AG08395 (cell line): ENCODE measurements at regions not wholly inside any gene's neighbourhood (a gene's known extent, or its start where the extent isn't known, plus 50 kb on each side); places are given as distances from the start of the nearest gene placed in this dataset.

Source experiments
- DNase-seq: peaks from one replicate; pipeline ENCODE4 v3.0.0; 2012; ENCODE audit warnings: mixed read lengths, low spot score

- DNase-seq: no peak
Observed at GRCh38 chr1:80894921-80895320, 905.8 kb upstream of the ADGRL2 start.

GRCh38 chr1:80893115-80893514, 907.6 kb upstream of the ADGRL2 start:
- DNase-seq: no peak

- peak; percentile 2 for DNase-seq
Observed at GRCh38 chr1:80892539-80892938, 908.2 kb upstream of the ADGRL2 start.

GRCh38 chr1:80891871-80892270, 908.9 kb upstream of the ADGRL2 start:
- DNase-seq: no peak

GRCh38 chr1:80882553-80882952, 918.2 kb upstream of the ADGRL2 start:
- peak; percentile 4 for DNase-seq

- DNase-seq: no peak
Observed at GRCh38 chr1:80878343-80878742, 922.4 kb upstream of the ADGRL2 start.

- DNase-seq: no peak
Observed at GRCh38 chr1:80876035-80876434, 924.7 kb upstream of the ADGRL2 start.

- no peak for DNase-seq
Observed at GRCh38 chr1:80869299-80869698, 931.4 kb upstream of the ADGRL2 start.

- DNase-seq: no peak
Observed at GRCh38 chr1:80847904-80848303, 952.8 kb upstream of the ADGRL2 start.

- no peak for DNase-seq
Observed at GRCh38 chr1:80846966-80847365, 953.8 kb upstream of the ADGRL2 start.

GRCh38 chr1:80842796-80843195, 957.9 kb upstream of the ADGRL2 start:
- no peak for DNase-seq

GRCh38 chr1:80841261-80841660, 959.5 kb upstream of the ADGRL2 start:
- no peak for DNase-seq

GRCh38 chr1:80837066-80837465, 963.7 kb upstream of the ADGRL2 start:
- no peak for DNase-seq

- DNase-seq: no peak
Observed at GRCh38 chr1:80836505-80836904, 964.2 kb upstream of the ADGRL2 start.

GRCh38 chr1:80827666-80828065, 973.1 kb upstream of the ADGRL2 start:
- DNase-seq: no peak

- no peak for DNase-seq
Observed at GRCh38 chr1:80825067-80825466, 975.7 kb upstream of the ADGRL2 start.

GRCh38 chr1:80818211-80818610, 982.5 kb upstream of the ADGRL2 start:
- no peak for DNase-seq

- no peak for DNase-seq
Observed at GRCh38 chr1:80807981-80808380, 992.8 kb upstream of the ADGRL2 start.

- no peak for DNase-seq
Observed at GRCh38 chr1:80806431-80806830, 994.3 kb upstream of the ADGRL2 start.

- DNase-seq: no peak
Observed at GRCh38 chr1:80801695-80802094, 999.0 kb upstream of the ADGRL2 start.

- DNase-seq: no peak
Observed at GRCh38 chr1:80799457-80799856, 1001.3 kb upstream of the ADGRL2 start.

GRCh38 chr1:80779275-80779674, 1021.5 kb upstream of the ADGRL2 start:
- no peak for DNase-seq

- no peak for DNase-seq
Observed at GRCh38 chr1:80778094-80778840, 1022.5 kb upstream of the ADGRL2 start.

- no peak for DNase-seq
Observed at GRCh38 chr1:80776266-80776665, 1024.5 kb upstream of the ADGRL2 start.
